ENCODE measurements at regions not wholly inside any gene's neighbourhood (a gene's known extent, or its start where the extent isn't known, plus 50 kb on each side); places are given as distances from the start of the nearest gene placed in this dataset.
A peak's percentile ranks its signal among the peaks of the same experiment; 100 is the strongest.

DNA sequence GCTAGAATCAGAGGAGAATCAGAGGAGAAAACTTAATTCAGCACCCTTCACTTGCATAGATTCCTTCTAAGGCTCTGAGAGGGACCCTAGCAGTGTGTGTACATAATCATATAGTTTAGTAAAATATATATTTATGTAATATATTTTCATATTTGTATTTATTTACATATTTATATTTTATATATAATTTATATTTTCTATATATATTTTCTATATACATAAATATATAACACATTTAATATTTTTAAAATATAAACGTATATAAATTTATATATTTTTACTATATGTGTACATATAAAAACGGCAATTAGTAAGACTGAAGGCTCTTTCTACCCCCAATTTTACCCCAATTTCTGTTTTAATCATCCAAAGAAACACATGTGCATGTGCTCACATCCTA is 80.3 kb downstream of the NXPE2 start:
- Histone ChIP-seq H3K4me3 (no peak overlapping the region), H3K27me3 (no peaks in the 10 kb centered on the region), H3K36me3 (no peaks in the 10 kb centered on the region), H3K4me1 (no peaks in the 10 kb centered on the region), H3K27ac (no peak overlapping the region), H3K9me3 (no peaks in the 10 kb centered on the region)
- no peak for DNase-seq (ENCODE audit: low spot score in 2 of 2)
- intact Hi-C loops (cut with DNase I; ENCODE audit: low total_unique reads): no loop called here
- TF ChIP-seq, protein P1, sequence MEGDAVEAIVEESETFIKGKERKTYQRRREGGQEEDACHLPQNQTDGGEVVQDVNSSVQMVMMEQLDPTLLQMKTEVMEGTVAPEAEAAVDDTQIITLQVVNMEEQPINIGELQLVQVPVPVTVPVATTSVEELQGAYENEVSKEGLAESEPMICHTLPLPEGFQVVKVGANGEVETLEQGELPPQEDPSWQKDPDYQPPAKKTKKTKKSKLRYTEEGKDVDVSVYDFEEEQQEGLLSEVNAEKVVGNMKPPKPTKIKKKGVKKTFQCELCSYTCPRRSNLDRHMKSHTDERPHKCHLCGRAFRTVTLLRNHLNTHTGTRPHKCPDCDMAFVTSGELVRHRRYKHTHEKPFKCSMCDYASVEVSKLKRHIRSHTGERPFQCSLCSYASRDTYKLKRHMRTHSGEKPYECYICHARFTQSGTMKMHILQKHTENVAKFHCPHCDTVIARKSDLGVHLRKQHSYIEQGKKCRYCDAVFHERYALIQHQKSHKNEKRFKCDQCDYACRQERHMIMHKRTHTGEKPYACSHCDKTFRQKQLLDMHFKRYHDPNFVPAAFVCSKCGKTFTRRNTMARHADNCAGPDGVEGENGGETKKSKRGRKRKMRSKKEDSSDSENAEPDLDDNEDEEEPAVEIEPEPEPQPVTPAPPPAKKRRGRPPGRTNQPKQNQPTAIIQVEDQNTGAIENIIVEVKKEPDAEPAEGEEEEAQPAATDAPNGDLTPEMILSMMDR (IDR thresholded peaks at IDR 0.05): no peak
- TF ChIP-seq POLR2A (IDR thresholded peaks at IDR 0.05) (no peak), POLR2AphosphoS5 (IDR thresholded peaks at IDR 0.05) (no peak)

DNA sequence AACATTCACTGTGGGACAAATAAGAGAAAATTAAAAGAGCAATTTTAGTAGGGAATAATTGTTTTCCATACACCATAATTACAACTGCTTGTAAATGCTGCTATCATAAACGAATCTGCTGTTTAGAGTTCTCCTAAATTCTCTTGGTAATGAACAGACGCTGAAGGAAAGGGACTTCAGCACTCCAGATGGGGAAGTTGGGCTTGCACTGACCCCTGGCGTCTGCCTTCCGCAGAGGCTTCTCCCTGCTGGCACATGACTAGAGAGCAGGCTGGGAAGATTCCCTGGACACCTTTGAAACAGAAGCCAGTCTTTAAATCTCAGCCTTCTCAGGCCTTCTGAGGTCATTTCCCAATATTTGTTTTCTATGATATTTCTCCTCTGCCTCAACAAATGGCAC is 84.1 kb downstream of the NXPE2 start:
- Histone ChIP-seq H3K4me3 (no peak overlapping the region), H3K27me3 (no peaks in the 10 kb centered on the region), H3K4me1 (no peaks in the 10 kb centered on the region), H3K36me3 (no peaks in the 10 kb centered on the region), H3K9me3 (no peaks in the 10 kb centered on the region), H3K27ac (no peak overlapping the region)
- peak; percentile 21 to 62 for DNase-seq (ENCODE audit: low spot score in 2 of 2)
- intact Hi-C loops (cut with DNase I; ENCODE audit: low total_unique reads): no loop called here
- TF ChIP-seq POLR2AphosphoS5 (IDR thresholded peaks at IDR 0.05): no peak
- TF ChIP-seq, protein P1 (IDR thresholded peaks at IDR 0.05): peak in 2 of 3 donors; percentile 53 to 63

DNA sequence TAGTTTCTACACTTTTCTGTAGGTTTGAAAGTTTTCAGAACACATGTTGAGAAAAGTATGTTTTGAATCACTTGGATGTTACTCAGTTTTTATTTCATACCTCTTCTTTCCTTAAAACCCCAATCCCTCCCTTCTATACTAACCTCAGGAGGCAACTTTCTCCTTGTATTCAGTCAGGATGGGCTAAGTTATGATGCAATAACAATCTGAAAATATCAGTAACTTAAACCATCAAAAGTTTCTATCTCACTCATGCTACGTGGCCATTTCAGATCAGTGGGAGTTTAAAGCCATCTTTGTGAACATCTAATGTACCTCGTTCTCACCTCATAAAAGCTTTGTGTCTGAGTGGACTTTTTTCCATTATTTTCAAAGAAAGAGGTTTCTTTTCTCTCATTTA is 86.2 kb downstream of the NXPE2 start:
- Histone ChIP-seq H3K4me3 (no peak overlapping the region), H3K27ac (no peak overlapping the region), H3K4me1 (no peaks in the 10 kb centered on the region), H3K27me3 (no peaks in the 10 kb centered on the region), H3K36me3 (no peaks in the 10 kb centered on the region), H3K9me3 (no peaks in the 10 kb centered on the region)
- TF ChIP-seq, protein P1 (IDR thresholded peaks at IDR 0.05): no peak
- TF ChIP-seq POLR2A (IDR thresholded peaks at IDR 0.05): no peak
- no peak for TF ChIP-seq POLR2AphosphoS5 (IDR thresholded peaks at IDR 0.05)
- no peak for DNase-seq (ENCODE audit: low spot score in 2 of 2)
- intact Hi-C loops (cut with DNase I; ENCODE audit: low total_unique reads): no loop called here

DNA sequence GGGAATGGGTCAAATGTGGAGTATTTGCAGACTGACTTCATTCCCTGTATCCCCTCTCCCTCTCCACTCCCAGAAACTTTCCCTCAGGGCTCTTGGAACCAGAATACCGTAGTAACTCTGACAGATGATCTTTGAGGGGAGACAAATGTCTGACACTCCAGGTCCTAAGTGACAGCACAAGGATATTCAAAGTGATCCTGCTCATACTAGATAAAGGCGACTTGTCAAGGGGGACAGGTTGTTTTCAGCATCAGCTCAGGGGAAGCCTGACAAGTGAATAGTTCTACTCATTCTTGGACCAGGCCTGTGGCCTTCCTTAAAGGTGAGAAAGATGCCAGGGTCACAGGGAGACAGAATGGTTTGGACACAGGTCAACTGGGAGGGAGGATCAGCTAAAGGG is 92.8 kb downstream of the NXPE2 start:
- no peak for DNase-seq (ENCODE audit: low spot score in 2 of 2)
- H3K9me3 ChIP-seq: no peaks in the 10 kb centered on the region
- no peak overlapping the region for H3K4me3 ChIP-seq
- no peaks in the 10 kb centered on the region for H3K4me1 ChIP-seq
- no peak overlapping the region for H3K27ac ChIP-seq
- no peaks in the 10 kb centered on the region for H3K27me3 ChIP-seq
- intact Hi-C loops (cut with DNase I; ENCODE audit: low total_unique reads): no loop called here
- no peaks in the 10 kb centered on the region for H3K36me3 ChIP-seq
- TF ChIP-seq, protein P1 (IDR thresholded peaks at IDR 0.05): no peak
- TF ChIP-seq POLR2AphosphoS5 (IDR thresholded peaks at IDR 0.05): no peak

DNA sequence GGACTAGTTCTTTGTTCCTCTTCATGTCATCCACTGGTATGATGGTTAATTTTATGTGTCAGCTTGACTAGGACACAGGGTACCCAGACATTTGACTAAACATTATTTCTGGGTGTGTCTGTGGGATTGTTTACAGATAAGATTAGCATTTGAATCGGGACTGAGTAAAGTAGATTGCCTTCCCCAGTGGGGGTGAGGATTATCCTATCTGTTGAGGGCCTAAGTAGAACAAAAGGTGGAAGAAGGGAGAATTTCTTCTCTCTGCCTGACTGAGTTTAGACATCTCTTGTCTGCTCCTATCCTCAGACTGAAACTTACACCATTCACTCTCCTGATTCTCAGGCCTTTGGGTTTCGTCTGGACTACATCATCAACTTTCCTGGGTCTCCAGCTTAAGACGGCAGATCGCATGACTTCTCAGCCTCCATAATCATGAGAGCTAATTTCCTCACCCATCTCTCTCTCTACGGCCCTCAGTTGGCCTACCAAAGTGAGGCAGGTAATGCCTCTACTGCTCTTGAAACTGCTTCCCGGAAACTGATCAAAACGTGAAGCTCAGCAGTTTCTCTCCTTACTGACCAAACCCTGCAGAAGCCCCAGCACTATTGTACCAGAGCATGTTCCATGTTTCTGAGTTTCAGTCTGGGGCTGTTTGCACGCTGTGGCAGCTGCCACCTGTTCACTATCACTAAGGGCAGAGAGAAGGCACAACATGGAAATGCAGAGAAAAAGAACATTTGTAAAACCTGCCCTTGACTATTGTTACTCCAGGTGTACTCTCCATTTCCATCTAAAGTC is 95.4 kb downstream of the NXPE2 start:
- no peak overlapping the region for H3K4me3 ChIP-seq
- H3K36me3 ChIP-seq: no peaks in the 10 kb centered on the region
- no peaks in the 10 kb centered on the region for H3K27me3 ChIP-seq
- TF ChIP-seq POLR2A (IDR thresholded peaks at IDR 0.05) (no peak), POLR2AphosphoS5 (IDR thresholded peaks at IDR 0.05) (no peak)
- TF ChIP-seq, protein P1 (IDR thresholded peaks at IDR 0.05): no peak
- intact Hi-C loops (cut with DNase I; ENCODE audit: low total_unique reads): no loop called here
- no peaks in the 10 kb centered on the region for H3K9me3 ChIP-seq
- DNase-seq (ENCODE audit: low spot score in 2 of 2): no peak
- H3K27ac ChIP-seq: no peak overlapping the region
- no peaks in the 10 kb centered on the region for H3K4me1 ChIP-seq

All from breast epithelium (tissue), 4 donors.